Right lung (tissue), 2 donors: ENCODE measurements at regions not wholly inside any gene's neighbourhood (a gene's known extent, or its start where the extent isn't known, plus 50 kb on each side); places are given as distances from the start of the nearest gene placed in this dataset.

Source experiments
- DNase-seq, 2 donors: peaks; one replicate each; pipeline ENCODE4 v3.0.0-alpha.2; 2013

GRCh38 chr2:125861461-125861860 lies 794.5 kb upstream of the GYPC start:
- no peak for DNase-seq

- DNase-seq, result no peak
Observed at GRCh38 chr2:125867908-125868307, 788.0 kb upstream of the GYPC start.

- no peak for DNase-seq
Observed at GRCh38 chr2:125870264-125870663, 785.7 kb upstream of the GYPC start.

GRCh38 chr2:125870746-125871145 lies 785.2 kb upstream of the GYPC start:
- no peak for DNase-seq

- DNase-seq, result peak in 1 of 2 donors; percentile 2
Observed at GRCh38 chr2:125874564-125874963, 781.4 kb upstream of the GYPC start.

GRCh38 chr2:125885340-125885739 lies 770.6 kb upstream of the GYPC start:
- DNase-seq, result no peak

GRCh38 chr2:125886153-125886552 lies 769.8 kb upstream of the GYPC start:
- DNase-seq, result no peak

- no peak for DNase-seq
Observed at GRCh38 chr2:125901278-125901677, 754.7 kb upstream of the GYPC start.

- no peak for DNase-seq
Observed at GRCh38 chr2:125925891-125926546, 729.9 kb upstream of the GYPC start.

- DNase-seq, result no peak
Observed at GRCh38 chr2:125935559-125935958, 720.4 kb upstream of the GYPC start.

GRCh38 chr2:125942585-125943424 lies 713.2 kb upstream of the GYPC start:
- no peak for DNase-seq

GRCh38 chr2:125959047-125959446 lies 696.9 kb upstream of the GYPC start:
- DNase-seq, result no peak

- DNase-seq, result no peak
Observed at GRCh38 chr2:125961739-125962138, 694.2 kb upstream of the GYPC start.

- no peak for DNase-seq
Observed at GRCh38 chr2:125979886-125980285, 676.1 kb upstream of the GYPC start.

- DNase-seq, result no peak
Observed at GRCh38 chr2:125983364-125983763, 672.6 kb upstream of the GYPC start.

- DNase-seq, result no peak
Observed at GRCh38 chr2:126029316-126029715, 626.6 kb upstream of the GYPC start.

- no peak for DNase-seq
Observed at GRCh38 chr2:126038861-126039260, 617.1 kb upstream of the GYPC start.

- DNase-seq, result no peak
Observed at GRCh38 chr2:126041391-126042047, 614.4 kb upstream of the GYPC start.

GRCh38 chr2:126042089-126042488 lies 613.9 kb upstream of the GYPC start:
- no peak for DNase-seq

GRCh38 chr2:126048719-126049118 lies 607.2 kb upstream of the GYPC start:
- no peak for DNase-seq

- no peak for DNase-seq
Observed at GRCh38 chr2:126049461-126049860, 606.5 kb upstream of the GYPC start.

- DNase-seq, result no peak
Observed at GRCh38 chr2:126050991-126051736, 604.8 kb upstream of the GYPC start.
